IMR-90 (cell line): ENCODE measurements at regions not wholly inside any gene's neighbourhood (a gene's known extent, or its start where the extent isn't known, plus 50 kb on each side); places are given as distances from the start of the nearest gene placed in this dataset.

ENCODE experiments used
- ATAC-seq: fragments of 200-7000 bp; cut with Tn5 transposase; 2 replicates; pipeline ENCODE4 v1.9.1; 2020; ENCODE audit warnings: low read depth, mild to moderate bottlenecking, moderate library complexity
- BruUV-seq: library from RNA; stranded (reverse); fragments of 400-500 nt; replicated peaks from 2 replicates; lab custom pipeline; 2021; lab: Mats Ljungman, UMichigan
- CTCF ChIA-PET: fragments of 300-600 bp; formaldehyde crosslinking; extraction: SDS; loops from one replicate; lab custom pipeline; 2021; ENCODE audit warnings: antibody characterized with exemption; lab: Yijun Ruan, JAX
- POLR2A ChIA-PET: fragments of 300-600 bp; sonication (Branson Sonifier 250); formaldehyde crosslinking; loops from one replicate; lab custom pipeline; 2022; ENCODE audit warnings: antibody characterized with exemption; ENCODE audit not compliant: unreplicated experiment; lab: Charles Lee
- DNase-seq: peaks from one replicate; pipeline ENCODE4 v3.0.0; 2013
- H2AFZ ChIP-seq: replicated peaks from 2 replicates; pipeline ENCODE3; 2013; ENCODE audit warnings: low read length, mild to moderate bottlenecking; ENCODE audit not compliant: poor library complexity
- H2AK5ac ChIP-seq: 2 replicates; pipeline ENCODE4 v1.6.1; 2013; ENCODE audit warnings: low read depth, low read length, inconsistent platforms
- H2AK9ac ChIP-seq: replicated peaks from 2 replicates; pipeline ENCODE3; 2013; ENCODE audit warnings: mild to moderate bottlenecking, low read depth, low read length, moderate library complexity; ENCODE audit not compliant: poor library complexity
- H2BK120ac ChIP-seq: 2 replicates; pipeline ENCODE4 v1.6.1; 2013; ENCODE audit warnings: low read depth, low read length, inconsistent platforms
- H2BK15ac ChIP-seq: 3 replicates; pipeline ENCODE4 v1.6.1; 2013; ENCODE audit warnings: low read depth, low read length, inconsistent platforms
- H2BK20ac ChIP-seq: 2 replicates; pipeline ENCODE4 v1.6.1; 2013; ENCODE audit warnings: low read depth, mild to moderate bottlenecking, inconsistent platforms, low read length, moderate library complexity
- H2BK5ac ChIP-seq: 2 replicates; pipeline ENCODE4 v1.6.1; 2013; ENCODE audit warnings: mild to moderate bottlenecking, low read depth, low read length, inconsistent platforms; ENCODE audit not compliant: poor library complexity, severe bottlenecking
- H3K14ac ChIP-seq: replicated peaks from 2 replicates; pipeline ENCODE4 v1.6.1; 2013; ENCODE audit warnings: low read depth, low read length, inconsistent platforms
- H3K18ac ChIP-seq: 2 replicates; pipeline ENCODE4 v1.6.1; 2013; ENCODE audit warnings: low read depth, low read length, control low read depth
- H3K23ac ChIP-seq: 2 replicates; pipeline ENCODE4 v1.6.1; 2013; ENCODE audit warnings: low read depth, low read length, inconsistent platforms
- H3K27ac ChIP-seq: 2 replicates; pipeline ENCODE4 v1.5.1; 2013; ENCODE audit warnings: mild to moderate bottlenecking, control low read depth, low read length; ENCODE audit not compliant: insufficient read depth
- H3K27me3 ChIP-seq: 2 replicates; pipeline ENCODE4 v1.6.1; 2013; ENCODE audit warnings: low read length; ENCODE audit not compliant: control insufficient read depth, insufficient read depth
- H3K36me3 ChIP-seq: 2 replicates; pipeline ENCODE4 v1.6.1; 2013; ENCODE audit warnings: low read length, mixed read lengths; ENCODE audit not compliant: control insufficient read depth, insufficient read depth
- H3K4ac ChIP-seq: 2 replicates; pipeline ENCODE4 v1.6.1; 2013; ENCODE audit warnings: low read depth, low read length, inconsistent platforms
- H3K4me1 ChIP-seq: 2 replicates; pipeline ENCODE4 v1.6.1; 2013; ENCODE audit warnings: low read length, mixed read lengths; ENCODE audit not compliant: control insufficient read depth, insufficient read depth
- H3K4me2 ChIP-seq: 2 replicates; pipeline ENCODE4 v1.6.1; 2013; ENCODE audit warnings: low read depth, mild to moderate bottlenecking, control low read depth, low read length, moderate library complexity
- H3K4me3 ChIP-seq: 2 replicates; pipeline ENCODE4 v1.5.1; 2013; ENCODE audit warnings: low read depth, mild to moderate bottlenecking, control low read depth, low read length, moderate library complexity; ENCODE audit not compliant: insufficient read depth
- H3K56ac ChIP-seq: 2 replicates; pipeline ENCODE4 v1.6.1; 2013; ENCODE audit warnings: low read length, inconsistent platforms; ENCODE audit not compliant: insufficient read depth; ENCODE audit errors: extremely low read depth
- H3K79me1 ChIP-seq, 2 experiments: 2 replicates each; pipeline ENCODE4 v1.6.1; 2013; ENCODE audit warnings: low read length in 2 of 2, inconsistent platforms in 1 of 2, low read depth in 1 of 2
- H3K9ac ChIP-seq: 2 replicates; pipeline ENCODE4 v1.6.1; 2013; ENCODE audit warnings: low read depth, low read length, control low read depth
- H3K9me1 ChIP-seq: 2 replicates; pipeline ENCODE4 v1.6.1; 2013; ENCODE audit warnings: low read length, inconsistent platforms; ENCODE audit not compliant: insufficient read depth
- H3K9me3 ChIP-seq: 2 replicates; pipeline ENCODE4 v1.6.1; 2013; ENCODE audit warnings: low read length; ENCODE audit not compliant: control insufficient read depth, insufficient read depth
- H4K20me1 ChIP-seq: 2 replicates; pipeline ENCODE4 v1.6.1; 2013; ENCODE audit warnings: low read length, inconsistent platforms; ENCODE audit not compliant: insufficient read depth
- H4K5ac ChIP-seq: 2 replicates; pipeline ENCODE4 v1.6.1; 2013; ENCODE audit warnings: mild to moderate bottlenecking, low read depth, low read length, control low read depth
- H4K8ac ChIP-seq, 2 experiments: 2 replicates each; pipeline ENCODE4 v1.6.1; 2013; ENCODE audit warnings: low read depth in 2 of 2, low read length in 2 of 2, control low read depth in 1 of 2, inconsistent platforms in 1 of 2
- H4K91ac ChIP-seq: 2 replicates; pipeline ENCODE4 v1.6.1; 2013; ENCODE audit warnings: low read depth, low read length, inconsistent platforms; ENCODE audit not compliant: insufficient read depth
- BHLHE40 ChIP-seq: fragments of 150-350 bp; IDR thresholded peaks from 2 replicates; pipeline ENCODE4 v1.6.1; 2016; ENCODE audit warnings: mild to moderate bottlenecking, low read depth, low read length
- CEBPB ChIP-seq: IDR thresholded peaks from 2 replicates; pipeline ENCODE4 v1.6.1; 2012; ENCODE audit warnings: low read depth, low read length, improper control_type of control experiment
- MAFK ChIP-seq: IDR thresholded peaks from 2 replicates; pipeline ENCODE4 v1.6.1; 2012; ENCODE audit warnings: low read depth, low read length, improper control_type of control experiment
- MAZ ChIP-seq: IDR thresholded peaks from 2 replicates; pipeline ENCODE4 v1.6.1; 2012; ENCODE audit warnings: low read depth, mild to moderate bottlenecking, low read length, improper control_type of control experiment, moderate library complexity, borderline replicate concordance
- USF2 ChIP-seq: fragments of 150-350 bp; IDR thresholded peaks from 2 replicates; pipeline ENCODE4 v1.6.1; 2017; ENCODE audit warnings: mild to moderate bottlenecking, antibody characterized with exemption, low read length, low read depth
- dilution Hi-C: fragments of 300-500 bp; cut with HindIII; formaldehyde crosslinking; loops from one replicate; pipeline ENCODE4 v1.14.3; 2018; ENCODE audit warnings: low sequenced_read_pairs; ENCODE audit not compliant: unreplicated experiment
- in situ Hi-C: fragments of 300-500 bp; cut with MboI; formaldehyde crosslinking; loops from 3 replicates; pipeline ENCODE4 v1.14.3; 2019; ENCODE audit warnings: low sequenced_read_pairs, inconsistent platforms, mixed read lengths
- intact Hi-C: fragments of 100-400 bp; cut with micrococcal nuclease; formaldehyde crosslinking; loops from 2 replicates; pipeline ENCODE4 v1.10.0; 2022

- TF ChIP-seq USF2 (no peak), MAZ (no peak), CEBPB (no peak)
These were observed 75.0 kb downstream of the ATP6V1G3 start (continued) for GRCh38 chr1:198465201-198466144.

GRCh38 chr1:198463709-198464108, 76.8 kb downstream of the ATP6V1G3 start:
- Histone ChIP-seq H2AFZ (no peak overlapping the region), H3K4me3 (no peak overlapping the region), H3K9ac (no peak overlapping the region), H3K36me3 (no peaks in the 10 kb centered on the region), H2BK5ac (no peak overlapping the region), H3K27ac (no peak overlapping the region), H3K9me1 (peaks cover 3% of the 10 kb centered on the region; the same call in 1 of the 2 replicates), H3K4me2 (no peak overlapping the region), H3K14ac (peak overlapping the region; percentile 78; the same call in 1 of the 2 replicates), H3K56ac (no peak overlapping the region), H4K5ac (no peak overlapping the region), H4K20me1 (no peaks in the 10 kb centered on the region), H2BK120ac (peak overlapping the region; percentile 71), H4K8ac (no peak overlapping the region; a peak in 1 of 4 replicates), H2AK5ac (peak overlapping the region; percentile 49; the same call in 1 of the 2 replicates), H3K23ac (peak overlapping the region; percentile 47), H3K4ac (peak overlapping the region; percentile 68; the same call in 1 of the 2 replicates), H4K91ac (peak overlapping the region; percentile 56; the same call in 1 of the 2 replicates), H2AK9ac (no peak overlapping the region), H2BK15ac (no peak overlapping the region), H3K27me3 (no peaks in the 10 kb centered on the region), H2BK20ac (peak overlapping the region; percentile 6; the same call in 1 of the 2 replicates), H3K4me1 (peaks cover 4% of the 10 kb centered on the region), H3K18ac (no peak overlapping the region), H3K9me3 (no peaks in the 10 kb centered on the region), H3K79me1 (no peaks in the 10 kb centered on the region)
- TF ChIP-seq MAFK (peak; percentile 72), BHLHE40 (no peak)
- in situ Hi-C loops: loop anchor here (10.0 to 25.0 kb wide), 5 partner anchors 221 to 939 kb away; partner anchors contain the start of gene LHX9
- dilution Hi-C loops: no loop called here
- intact Hi-C loops: loop anchor here (2.0 to 10.0 kb wide), 2 partner anchors 849 to 1091 kb away; no protein-coding TSS in a partner anchor
- no peak for ATAC-seq
- ChIA-PET CTCF (interaction anchor here (1.0 kb wide), 1 partner anchor 547 kb away, joined by 3 read pairs; no protein-coding TSS in a partner anchor), POLR2A (no interaction called here)
- DNase-seq: no peak
- BruUV-seq: no TSS peak
